ENCODE measurements at regions not wholly inside any gene's neighbourhood (a gene's known extent, or its start where the extent isn't known, plus 50 kb on each side); places are given as distances from the start of the nearest gene placed in this dataset.

DNA sequence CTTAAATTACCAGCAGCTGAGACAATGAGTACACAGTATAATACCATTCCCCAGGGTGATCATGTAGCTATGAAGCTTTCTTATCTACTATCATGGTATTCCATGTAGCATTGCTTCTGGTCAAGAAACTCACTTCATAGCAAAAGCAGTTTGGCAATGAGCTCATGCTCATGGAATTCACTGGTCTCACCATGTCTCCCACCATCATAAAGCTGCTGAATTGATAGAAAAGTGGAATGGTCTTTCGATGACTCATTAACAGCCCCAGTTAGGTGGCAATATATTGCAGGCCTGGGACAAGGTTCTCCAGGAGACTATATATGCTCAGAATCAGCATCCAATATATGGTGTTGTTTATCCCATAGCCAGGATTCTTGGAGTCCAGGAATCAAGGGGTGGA is 553.7 kb downstream of the FOXG1 start:
- DNase-seq (ENCODE audit: low read depth), result peak; percentile 17
- TF ChIP-seq CTCF (conservative IDR thresholded peaks at IDR 0.05; ENCODE audit: low read depth, low read length), result no peak
- H3K4me3 ChIP-seq (ENCODE audit: low read length), result no peak overlapping the region

DNA sequence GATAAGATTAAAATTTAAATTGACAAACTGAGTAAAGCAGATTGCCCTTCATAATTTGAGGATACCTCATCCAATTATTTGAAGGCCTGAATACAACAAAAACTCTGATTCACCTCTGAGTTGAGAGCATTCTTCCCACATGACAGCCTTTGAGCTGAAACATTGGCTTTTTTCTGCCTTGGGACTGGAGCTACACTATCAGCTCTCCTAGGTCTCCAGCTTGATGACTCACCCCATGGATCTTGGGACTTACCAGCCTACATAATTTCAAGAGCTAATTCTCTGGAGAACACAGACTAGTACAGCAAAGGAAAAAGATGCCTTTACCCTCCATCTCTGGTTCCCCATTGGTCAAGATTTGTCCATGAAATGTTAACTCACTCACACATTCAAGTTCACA is 555.1 kb downstream of the FOXG1 start:
- no peak overlapping the region for H3K4me3 ChIP-seq (ENCODE audit: low read length)
- no peak for TF ChIP-seq CTCF (conservative IDR thresholded peaks at IDR 0.05; ENCODE audit: low read depth, low read length)
- peak; percentile 25 for DNase-seq (ENCODE audit: low read depth)

DNA sequence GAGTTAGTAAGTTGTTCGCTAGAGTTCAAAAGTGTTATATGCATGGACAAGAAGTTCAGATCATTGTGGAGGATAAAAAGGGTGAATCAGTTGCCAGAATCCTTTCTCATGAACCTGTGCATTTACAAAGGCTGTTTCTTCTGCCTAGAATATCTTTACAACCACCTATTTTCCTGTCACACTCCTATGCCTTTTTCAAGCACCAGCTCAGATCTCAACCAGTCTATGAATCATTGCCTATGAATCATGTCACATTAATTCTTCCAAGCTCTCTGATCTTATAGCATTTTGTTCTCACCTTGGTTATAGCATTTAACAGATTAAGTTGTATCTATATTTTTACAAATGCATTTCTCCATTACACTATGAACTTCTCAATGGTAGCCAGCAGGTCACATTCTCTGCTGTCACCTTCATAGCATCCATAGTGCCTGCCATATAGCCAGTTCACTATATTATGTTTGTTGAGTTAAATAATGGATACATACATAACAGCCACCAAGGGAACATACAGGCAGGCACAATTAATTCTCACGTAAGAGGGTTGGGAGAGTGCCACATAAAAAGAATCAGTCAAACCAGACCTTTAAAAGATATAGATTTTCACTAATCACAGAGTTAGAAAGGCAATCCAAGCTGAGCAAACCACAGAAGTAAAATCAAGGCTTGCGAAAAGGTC is 573.0 kb downstream of the FOXG1 start:
- no peak for DNase-seq (ENCODE audit: low read depth)
- no peak overlapping the region for H3K4me3 ChIP-seq (ENCODE audit: low read length)
- TF ChIP-seq CTCF (conservative IDR thresholded peaks at IDR 0.05; ENCODE audit: low read depth, low read length), result no peak

DNA sequence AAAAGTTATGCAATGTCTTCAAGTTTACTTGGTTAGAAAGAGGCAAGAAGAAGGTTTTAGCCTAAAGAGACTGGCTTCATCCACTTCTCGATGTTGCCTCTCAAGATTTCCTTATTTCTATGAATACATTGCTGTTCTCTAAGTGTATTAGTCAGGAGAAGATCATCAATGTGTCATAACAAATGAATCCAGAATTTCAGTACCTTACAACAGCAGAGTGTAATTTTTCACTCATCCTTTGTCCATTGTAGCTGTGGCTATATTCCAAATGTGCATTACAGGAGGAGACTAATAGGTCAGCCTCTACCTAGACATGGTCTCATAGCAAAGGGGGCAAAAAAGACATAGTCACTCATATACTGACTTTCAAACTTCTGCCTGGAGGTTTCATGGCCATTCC is 579.1 kb downstream of the PRKD1 start:
- no peak overlapping the region for H3K4me3 ChIP-seq (ENCODE audit: low read length)
- no peak for DNase-seq (ENCODE audit: low read depth)
- TF ChIP-seq CTCF (conservative IDR thresholded peaks at IDR 0.05; ENCODE audit: low read depth, low read length), result no peak

- DNase-seq (ENCODE audit: low read depth), result no peak
- H3K4me3 ChIP-seq (ENCODE audit: low read length), result no peak overlapping the region
- TF ChIP-seq CTCF (conservative IDR thresholded peaks at IDR 0.05; ENCODE audit: low read depth, low read length), result no peak
These were observed 577.2 kb downstream of the PRKD1 start for GRCh38 chr14:29350496-29350895.

DNA sequence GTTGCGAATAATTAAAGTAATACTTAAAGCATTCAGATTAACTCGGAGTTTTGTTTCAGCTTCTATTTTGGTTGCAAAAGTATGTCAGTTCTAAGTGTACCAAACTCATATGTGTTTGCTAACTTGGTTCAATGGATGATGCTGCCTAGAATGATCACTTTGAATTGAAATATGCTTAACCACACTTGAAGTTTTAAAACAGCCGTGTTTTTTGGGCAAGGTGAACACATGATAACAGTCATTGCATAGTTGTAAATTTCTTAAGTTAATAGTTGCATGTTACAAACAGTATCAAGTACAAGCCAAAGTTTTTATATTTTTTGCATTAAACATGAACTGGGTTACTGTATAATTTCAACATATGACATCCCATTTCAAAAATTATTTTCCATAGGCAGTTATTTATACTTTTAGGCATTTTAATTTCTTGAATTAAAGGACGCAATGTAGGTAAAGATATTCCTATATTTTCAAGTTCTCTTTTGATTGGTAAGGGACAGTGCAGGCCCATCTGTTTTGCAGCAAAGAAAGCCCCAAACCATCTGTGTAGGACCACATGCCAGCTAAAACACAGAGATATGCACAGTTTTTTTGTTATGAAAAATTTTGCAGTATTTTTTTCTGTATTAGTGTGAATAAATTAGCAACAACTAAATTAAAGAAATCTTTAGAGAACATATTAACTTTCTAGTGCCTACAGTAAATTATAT is 575.5 kb downstream of the PRKD1 start:
- no peak for TF ChIP-seq CTCF (conservative IDR thresholded peaks at IDR 0.05; ENCODE audit: low read depth, low read length)
- DNase-seq (ENCODE audit: low read depth), result no peak

GRCh38 chr14:29352706-29353080 is 575.0 kb downstream of the PRKD1 start:
- H3K4me3 ChIP-seq (ENCODE audit: low read length), result no peak overlapping the region
- TF ChIP-seq CTCF (conservative IDR thresholded peaks at IDR 0.05; ENCODE audit: low read depth, low read length), result no peak
- DNase-seq (ENCODE audit: low read depth), result no peak

More for the DNA sequence above, 575.5 kb downstream of the PRKD1 start:
- H3K4me3 ChIP-seq (ENCODE audit: low read length), result no peak overlapping the region

All from retinal pigment epithelial cell (primary cell).